Tibial nerve (tissue), 4 donors: ENCODE measurements at regions not wholly inside any gene's neighbourhood (a gene's known extent, or its start where the extent isn't known, plus 50 kb on each side); places are given as distances from the start of the nearest gene placed in this dataset.

ENCODE experiments used
- DNase-seq, 2 donors: peaks; one replicate each; pipeline ENCODE4 v3.0.0-alpha.2; 2019; ENCODE audit warnings: low spot score in 2 of 2
- H3K27ac ChIP-seq, 4 donors: fragments of 200-600 bp; sonication (generic) in 3 of 4; one replicate each; pipeline ENCODE4 v1.5.1; 2017 to 2019; ENCODE audit warnings: mild to moderate bottlenecking in 1 of 4
- H3K27me3 ChIP-seq, 2 donors: fragments of 200-600 bp; sonication (generic) in 1 of 2; one replicate each; pipeline versions ENCODE4 v1.5.1 to v1.6.0; 2017 to 2019
- H3K36me3 ChIP-seq, 3 donors: fragments of 200-600 bp; sonication (generic); one replicate each; pipeline ENCODE4 v1.5.1; 2018 to 2019
- H3K4me1 ChIP-seq, 4 donors: fragments of 200-600 bp; sonication (generic) in 3 of 4; one replicate each; pipeline ENCODE4 v1.5.1; 2017 to 2019
- H3K4me3 ChIP-seq, 4 donors: fragments of 200-600 bp; sonication (generic) in 3 of 4; one replicate each; pipeline ENCODE4 v1.5.1; 2017 to 2019; ENCODE audit warnings: mild to moderate bottlenecking in 1 of 4, moderate library complexity in 1 of 4
- H3K9me3 ChIP-seq, 4 donors: fragments of 200-600 bp; sonication (generic) in 3 of 4; one replicate each; pipeline ENCODE4 v1.5.1; 2017 to 2019
- EP300 ChIP-seq, 2 donors: sonication (generic); formaldehyde crosslinking; IDR thresholded peaks; one replicate each; pipeline ENCODE4 v1.6.1; 2017; ENCODE audit warnings: antibody characterized with exemption in 2 of 2, mild to moderate bottlenecking in 1 of 2
- POLR2A ChIP-seq, 2 donors: fragments of 450-650 bp; IDR thresholded peaks; one replicate each; pipeline ENCODE4 v1.6.1; 2017; ENCODE audit warnings: antibody characterized with exemption in 2 of 2, mild to moderate bottlenecking in 2 of 2, moderate library complexity in 2 of 2
- WGBS, 2 donors: methylation state at CpG; one replicate each; pipeline ENCODE4 v1.1.5; 2018; 5-methylcytosine and 5-hydroxymethylcytosine counted together
- TF ChIP-seq, protein P1 (sequence below), 5 experiments: fragments of 200-600 bp in 3 of 5; fragments of 450-650 bp in 2 of 5; sonication (generic) in 3 of 5; IDR thresholded peaks; one replicate each; pipeline ENCODE4 v1.5.1; 2016 to 2019; ENCODE audit warnings: antibody characterized with exemption in 5 of 5, mild to moderate bottlenecking in 3 of 5, moderate library complexity in 2 of 5

DNA sequence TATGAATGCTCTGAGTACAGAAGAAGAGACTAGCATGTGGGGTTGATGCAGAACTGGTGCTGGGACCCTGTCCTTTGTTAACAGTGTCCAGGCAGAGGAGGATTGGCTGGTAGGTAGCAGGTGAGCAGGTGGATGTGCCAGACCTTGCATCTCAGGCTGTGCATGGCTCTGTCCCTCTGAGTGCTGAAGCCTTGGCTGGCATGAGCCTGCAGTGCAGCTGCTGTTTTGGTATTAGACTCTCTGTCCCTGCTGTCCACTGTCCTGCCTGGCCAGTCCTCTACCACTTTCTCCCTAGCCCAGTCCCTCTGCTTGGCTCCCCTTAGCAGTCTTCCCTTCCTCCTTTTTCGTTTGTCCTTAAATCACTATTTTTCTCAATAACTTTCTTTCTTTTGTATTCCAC is 213.6 kb upstream of the ZBED5 start:
- H3K9me3 ChIP-seq, result no peaks in the 10 kb centered on the region
- 38 to 48% methylated on average over 1 of the region's 1 CpG for WGBS, 2 donors
- H3K27ac ChIP-seq, result no peak overlapping the region
- no peaks in the 10 kb centered on the region for H3K4me1 ChIP-seq
- no peak for DNase-seq
- H3K27me3 ChIP-seq, result no peaks in the 10 kb centered on the region
- H3K4me3 ChIP-seq, result no peak overlapping the region
- TF ChIP-seq EP300 (IDR thresholded peaks at IDR 0.05) (no peak), POLR2A (IDR thresholded peaks at IDR 0.05) (no peak)
- TF ChIP-seq, protein P1, sequence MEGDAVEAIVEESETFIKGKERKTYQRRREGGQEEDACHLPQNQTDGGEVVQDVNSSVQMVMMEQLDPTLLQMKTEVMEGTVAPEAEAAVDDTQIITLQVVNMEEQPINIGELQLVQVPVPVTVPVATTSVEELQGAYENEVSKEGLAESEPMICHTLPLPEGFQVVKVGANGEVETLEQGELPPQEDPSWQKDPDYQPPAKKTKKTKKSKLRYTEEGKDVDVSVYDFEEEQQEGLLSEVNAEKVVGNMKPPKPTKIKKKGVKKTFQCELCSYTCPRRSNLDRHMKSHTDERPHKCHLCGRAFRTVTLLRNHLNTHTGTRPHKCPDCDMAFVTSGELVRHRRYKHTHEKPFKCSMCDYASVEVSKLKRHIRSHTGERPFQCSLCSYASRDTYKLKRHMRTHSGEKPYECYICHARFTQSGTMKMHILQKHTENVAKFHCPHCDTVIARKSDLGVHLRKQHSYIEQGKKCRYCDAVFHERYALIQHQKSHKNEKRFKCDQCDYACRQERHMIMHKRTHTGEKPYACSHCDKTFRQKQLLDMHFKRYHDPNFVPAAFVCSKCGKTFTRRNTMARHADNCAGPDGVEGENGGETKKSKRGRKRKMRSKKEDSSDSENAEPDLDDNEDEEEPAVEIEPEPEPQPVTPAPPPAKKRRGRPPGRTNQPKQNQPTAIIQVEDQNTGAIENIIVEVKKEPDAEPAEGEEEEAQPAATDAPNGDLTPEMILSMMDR (IDR thresholded peaks at IDR 0.05), result no peak
- no peaks in the 10 kb centered on the region for H3K36me3 ChIP-seq

DNA sequence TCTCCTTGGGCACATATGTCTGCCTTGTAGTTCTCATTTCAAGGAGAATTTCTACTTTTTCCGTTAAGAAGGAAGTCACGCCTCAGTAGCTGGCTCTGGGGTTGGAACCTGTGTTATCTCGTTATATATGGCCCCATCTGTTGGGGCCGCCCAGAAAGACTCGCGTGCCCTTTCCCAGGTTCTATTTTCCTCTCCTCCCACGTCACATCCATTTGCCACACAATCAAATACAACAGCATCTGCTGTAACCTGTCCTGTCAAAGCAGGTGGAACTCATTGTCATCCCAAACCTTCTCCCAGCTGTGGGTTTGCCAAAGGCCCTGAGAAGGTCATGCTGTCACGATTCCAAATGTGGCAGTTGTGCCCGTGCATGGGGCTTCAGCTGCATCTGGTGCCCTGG is 213.1 kb upstream of the ZBED5 start:
- H3K4me1 ChIP-seq, result no peaks in the 10 kb centered on the region
- H3K36me3 ChIP-seq, result no peaks in the 10 kb centered on the region
- no peaks in the 10 kb centered on the region for H3K27me3 ChIP-seq
- H3K4me3 ChIP-seq, result no peak overlapping the region
- 77 to 81% methylated on average over 9 of the region's 9 CpGs for WGBS, 2 donors
- H3K9me3 ChIP-seq, result no peaks in the 10 kb centered on the region
- no peak for TF ChIP-seq POLR2A (IDR thresholded peaks at IDR 0.05)
- TF ChIP-seq EP300 (IDR thresholded peaks at IDR 0.05), result no peak
- TF ChIP-seq, protein P1 (IDR thresholded peaks at IDR 0.05), result no peak
- DNase-seq, result no peak
- no peak overlapping the region for H3K27ac ChIP-seq

DNA sequence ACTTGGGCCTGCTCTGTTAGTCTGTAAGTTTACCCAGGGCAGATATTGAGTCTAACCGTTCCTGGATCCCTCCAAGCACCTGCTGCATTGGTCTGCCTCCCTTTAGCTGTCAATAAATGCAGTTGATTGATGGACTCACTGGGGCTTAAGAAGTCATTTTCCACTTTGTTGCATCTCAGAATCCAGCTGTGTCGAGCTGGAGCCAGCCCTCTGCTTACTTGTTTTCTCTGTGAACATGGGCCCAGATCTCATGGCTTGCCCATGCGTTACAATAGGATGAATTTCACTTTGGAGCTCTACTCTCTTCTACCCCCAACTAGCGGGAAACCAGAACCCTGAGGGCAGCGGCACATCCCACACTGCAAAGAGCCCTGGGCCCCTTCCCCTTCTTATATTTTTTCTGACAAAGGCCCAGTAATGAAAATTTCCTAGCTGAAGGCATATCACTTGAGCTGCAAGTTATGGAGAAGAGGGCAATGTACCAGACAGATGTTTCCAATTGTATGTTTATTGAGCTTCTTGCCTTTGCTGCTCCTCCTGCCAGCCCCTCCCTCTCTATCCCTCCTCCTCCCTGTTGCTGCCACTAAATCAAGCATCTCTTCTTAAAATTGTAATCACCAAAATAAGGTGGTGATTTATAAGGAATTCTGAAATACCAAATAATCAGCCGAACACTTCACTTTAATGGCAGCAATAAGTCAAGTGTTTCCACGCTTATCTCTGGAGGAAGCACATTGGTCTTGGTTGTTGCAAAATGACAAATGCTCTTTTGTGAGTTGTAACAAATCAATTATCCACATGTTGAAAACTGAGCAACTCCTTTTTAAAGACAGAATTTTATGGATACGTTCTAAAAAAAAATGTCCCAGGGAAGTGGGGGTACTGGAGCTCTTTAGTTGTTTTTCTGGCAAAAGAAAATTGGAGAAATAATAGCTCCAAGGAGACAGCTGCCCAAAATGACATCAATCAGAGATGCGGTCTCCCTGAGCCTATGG is 212.3 kb upstream of the ZBED5 start:
- 65 to 74% methylated on average over 9 of the region's 9 CpGs for WGBS, 2 donors
- DNase-seq, result no peak
- Histone ChIP-seq H3K27me3 (no peaks in the 10 kb centered on the region), H3K4me1 (no peaks in the 10 kb centered on the region), H3K27ac (no peak overlapping the region), H3K36me3 (no peaks in the 10 kb centered on the region), H3K4me3 (no peak overlapping the region), H3K9me3 (no peaks in the 10 kb centered on the region)
- no peak for TF ChIP-seq EP300 (IDR thresholded peaks at IDR 0.05)
- TF ChIP-seq, protein P1 (IDR thresholded peaks at IDR 0.05), result no peak
- TF ChIP-seq POLR2A (IDR thresholded peaks at IDR 0.05), result no peak

DNA sequence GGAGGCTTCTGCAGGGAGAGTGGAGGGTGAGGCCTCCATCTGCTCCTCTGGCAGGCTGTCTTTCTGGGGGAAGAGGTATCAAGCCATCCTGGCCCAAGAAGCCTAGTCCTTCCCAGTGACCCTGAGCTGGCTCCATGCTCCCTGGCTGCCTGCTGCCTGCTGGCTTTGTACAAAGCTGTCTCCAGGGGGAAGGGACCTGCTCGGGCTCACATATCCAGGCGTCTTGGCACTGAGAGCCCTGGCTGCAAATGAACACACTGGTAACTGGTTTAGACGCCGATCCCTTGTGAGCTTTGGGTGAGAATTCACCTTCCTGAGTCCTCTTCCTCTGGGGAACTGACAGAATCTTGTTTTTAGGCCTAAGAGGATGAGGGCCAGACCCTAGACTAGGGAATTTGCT is 210.3 kb upstream of the ZBED5 start:
- Histone ChIP-seq H3K36me3 (no peaks in the 10 kb centered on the region), H3K4me1 (no peaks in the 10 kb centered on the region), H3K4me3 (no peak overlapping the region), H3K9me3 (no peaks in the 10 kb centered on the region), H3K27me3 (no peaks in the 10 kb centered on the region), H3K27ac (no peak overlapping the region)
- 82 to 90% methylated on average over 4 of the region's 4 CpGs for WGBS, 2 donors
- DNase-seq, result no peak
- no peak for TF ChIP-seq POLR2A (IDR thresholded peaks at IDR 0.05)
- TF ChIP-seq EP300 (IDR thresholded peaks at IDR 0.05), result no peak

DNA sequence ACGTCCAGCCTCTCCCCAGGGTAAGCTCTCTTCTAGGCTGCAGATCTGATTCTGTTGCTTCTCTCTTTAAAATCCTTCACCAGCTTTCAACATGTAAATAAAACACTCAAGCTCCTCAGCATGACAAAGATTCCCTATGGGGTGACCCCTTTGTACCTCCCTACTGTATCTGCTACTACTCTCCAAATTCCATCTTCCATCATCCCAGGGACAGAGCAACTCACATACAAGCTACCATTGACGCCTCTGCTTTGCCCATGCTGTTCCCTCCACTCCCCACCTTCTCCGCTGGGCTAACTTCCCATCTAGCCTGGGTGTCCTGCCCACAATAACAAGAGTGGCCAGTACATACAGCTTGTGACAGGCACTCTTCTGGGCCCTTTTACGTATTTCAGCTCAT is 207.5 kb upstream of the ZBED5 start:
- Histone ChIP-seq H3K27me3 (no peaks in the 10 kb centered on the region), H3K4me1 (no peaks in the 10 kb centered on the region), H3K36me3 (no peaks in the 10 kb centered on the region), H3K27ac (no peak overlapping the region), H3K9me3 (no peaks in the 10 kb centered on the region), H3K4me3 (no peak overlapping the region)
- TF ChIP-seq, protein P1 (IDR thresholded peaks at IDR 0.05), result no peak
- TF ChIP-seq POLR2A (IDR thresholded peaks at IDR 0.05) (no peak), EP300 (IDR thresholded peaks at IDR 0.05) (no peak)
- WGBS, 2 donors, result 87 to 88% methylated on average over 4 of the region's 4 CpGs
- no peak for DNase-seq
